NCI-H2081 treated with DMSO at 0.1 percent for 48 hours (cell line): ENCODE measurements at regions not wholly inside any gene's neighbourhood (a gene's known extent, or its start where the extent isn't known, plus 50 kb on each side); places are given as distances from the start of the nearest gene placed in this dataset.
"Not testable (repeated sequence)": the region's sequence is repeated elsewhere in the genome, so short reads cannot be mapped to it uniquely, and the experiment has no call there.

Source experiments
- DNase-seq: peaks from one replicate; lab custom pipeline; 2025; lab: John Stamatoyannopoulos, UW

GRCh38 chr13:26887594-26887993, 127.0 kb upstream of the GPR12 start:
- no peak for DNase-seq

DNA sequence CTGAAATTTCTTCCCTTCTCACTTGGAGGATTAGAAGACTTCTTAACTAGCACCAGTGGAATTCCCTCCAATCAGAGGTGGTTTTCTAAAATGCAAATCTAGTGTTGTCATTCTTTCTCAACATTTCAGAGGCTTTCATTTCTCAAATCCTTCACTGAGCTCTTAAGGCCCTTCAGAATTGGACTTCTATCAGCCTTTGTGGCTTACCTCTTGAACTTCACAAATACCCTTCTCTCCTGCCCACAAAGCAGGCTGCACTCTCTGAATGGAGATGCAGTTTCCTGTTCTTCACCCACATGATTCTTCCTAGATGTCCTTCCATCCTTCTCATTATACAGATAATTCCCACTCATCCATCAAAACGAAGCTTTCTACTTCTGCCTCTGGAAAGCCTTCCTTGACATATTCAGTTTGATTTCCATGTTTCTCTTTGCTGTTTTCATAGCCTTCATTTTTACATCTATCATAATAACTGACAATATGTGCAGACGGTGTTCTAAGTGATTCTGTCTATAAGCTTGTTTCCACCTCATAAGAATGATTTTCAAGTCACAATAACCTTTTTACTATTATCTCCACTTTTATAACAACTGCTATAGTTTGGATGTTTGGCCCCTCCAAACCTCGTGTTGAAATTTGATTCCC, 123.1 kb upstream of the GPR12 start:
- no peak for DNase-seq

DNA sequence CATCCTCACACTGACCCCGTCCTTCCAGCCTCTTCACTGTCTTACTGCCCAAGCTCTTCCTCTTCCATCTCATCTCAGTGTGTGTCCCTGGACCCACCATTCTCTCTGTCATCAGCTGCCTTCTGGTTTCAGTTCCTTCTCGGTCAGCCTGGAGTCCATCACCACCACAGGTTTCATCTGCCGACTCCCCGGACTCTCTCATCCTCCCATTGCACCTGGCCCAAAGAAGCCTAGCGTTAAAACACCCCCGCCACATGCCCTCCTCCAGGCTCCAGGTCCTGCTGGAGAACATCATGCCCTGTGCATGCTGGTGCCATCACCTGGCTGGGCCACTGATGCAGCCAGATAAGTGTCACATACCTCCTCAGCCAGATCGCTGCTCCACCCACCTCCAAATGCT, 122.1 kb upstream of the GPR12 start:
- DNase-seq = no peak

DNA sequence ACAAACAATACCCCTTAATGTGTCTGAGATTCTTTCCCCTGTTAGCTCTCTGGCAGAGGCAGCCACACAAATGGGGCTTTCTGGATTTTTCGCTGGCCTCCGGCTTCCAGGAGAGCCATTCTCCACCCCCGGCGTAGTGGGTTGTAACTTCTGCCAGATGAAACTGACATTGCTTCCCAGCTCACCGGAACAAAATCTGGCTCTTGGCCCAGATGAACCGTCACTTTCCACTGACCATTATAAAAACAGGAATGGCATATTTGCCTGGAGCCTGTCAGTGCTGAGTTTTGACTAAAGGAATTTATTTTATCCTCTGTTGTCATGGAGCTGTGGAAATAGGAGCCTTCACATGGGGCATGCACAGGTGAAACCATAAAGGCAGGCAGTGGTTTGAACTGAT, 120.6 kb upstream of the GPR12 start:
- DNase-seq = no peak

- DNase-seq = no peak
Measured at GRCh38 chr13:26880735-26881134, 120.1 kb upstream of the GPR12 start.

- DNase-seq = no peak
Measured at GRCh38 chr13:26878438-26878837, 117.9 kb upstream of the GPR12 start.

DNA sequence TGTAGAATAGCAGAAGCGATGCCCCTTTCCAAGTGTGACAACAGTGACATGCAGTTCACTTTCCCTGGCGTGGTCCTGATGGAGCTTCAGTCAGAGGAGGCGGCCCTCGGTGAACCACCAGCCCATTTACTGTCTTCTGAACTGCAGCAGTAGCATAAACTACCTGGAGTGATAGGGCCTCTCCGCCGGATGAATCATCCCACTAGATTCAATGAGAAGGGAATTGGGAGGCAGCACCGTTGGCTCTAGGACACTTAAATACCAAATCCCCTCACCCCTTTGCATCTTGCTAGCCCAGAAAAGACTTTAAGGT, 112.8 kb upstream of the GPR12 start:
- DNase-seq = no peak

- no peak for DNase-seq
Measured at GRCh38 chr13:26872525-26873385, 112.2 kb upstream of the GPR12 start.

GRCh38 chr13:26867451-26868091, 107.0 kb upstream of the GPR12 start:
- no peak for DNase-seq

GRCh38 chr13:26864576-26864975, 104.0 kb upstream of the GPR12 start:
- DNase-seq = no peak

DNA sequence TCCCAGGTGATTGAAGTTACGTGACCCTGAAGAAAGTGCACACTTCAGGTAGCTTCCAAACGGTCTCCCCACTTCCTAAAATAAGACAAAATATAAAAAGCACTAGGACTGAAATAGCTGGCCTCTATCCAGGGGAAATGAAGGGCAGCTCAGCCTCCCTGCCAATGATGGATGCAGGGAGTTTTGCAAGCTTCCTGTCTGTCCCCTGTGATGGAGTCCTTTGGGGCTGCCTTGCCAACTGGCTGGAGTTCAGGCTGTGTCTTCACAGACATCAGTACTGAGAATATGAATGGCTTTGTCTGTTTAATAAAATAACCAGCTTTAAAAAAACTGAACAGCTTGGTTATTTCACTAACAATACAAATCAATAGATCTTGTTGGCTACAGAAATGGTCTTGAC, 101.4 kb upstream of the GPR12 start:
- no peak for DNase-seq

- DNase-seq = no peak
Measured at GRCh38 chr13:26855921-26856320, 95.3 kb upstream of the GPR12 start.

GRCh38 chr13:26855071-26855470, 94.5 kb upstream of the GPR12 start:
- DNase-seq = no peak

DNA sequence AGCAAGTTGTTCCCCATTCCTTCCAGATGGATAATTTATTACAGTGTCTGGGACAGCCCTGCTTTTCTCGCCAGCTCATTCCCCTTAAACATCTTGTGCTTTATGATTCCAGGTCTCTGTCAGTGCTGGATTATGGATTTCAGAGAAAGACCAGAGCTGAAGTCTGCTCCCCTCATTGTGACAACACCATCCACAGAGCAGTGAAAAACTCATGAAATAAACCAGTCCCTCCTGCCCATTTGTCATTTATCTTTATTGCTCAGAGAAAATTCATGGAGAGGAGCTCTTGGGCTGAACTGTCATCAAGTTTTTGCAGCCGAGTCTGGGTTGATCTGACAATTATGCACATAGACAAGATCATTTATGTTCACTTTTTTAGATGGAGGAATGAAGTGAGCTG, 92.7 kb upstream of the GPR12 start:
- no peak for DNase-seq

DNA sequence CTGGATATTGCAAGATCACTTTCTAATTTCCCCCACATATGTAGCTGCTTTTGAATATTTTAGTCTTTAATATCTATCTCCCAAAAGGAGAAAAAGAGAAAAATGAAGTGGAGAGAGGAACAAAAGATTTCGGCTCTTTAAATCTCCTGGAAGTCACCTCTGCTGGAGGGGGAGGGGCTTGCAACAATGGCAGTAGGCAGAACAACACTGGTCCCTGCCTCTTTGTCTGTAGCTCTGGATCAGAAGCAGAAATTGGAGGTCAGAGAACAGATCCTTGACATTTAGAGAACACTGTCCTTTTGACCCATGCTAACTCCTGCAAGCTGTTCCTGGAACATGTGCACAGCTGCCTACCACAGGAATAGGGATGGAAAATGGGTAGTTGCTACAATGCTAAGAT, 86.7 kb upstream of the GPR12 start:
- no peak for DNase-seq

DNA sequence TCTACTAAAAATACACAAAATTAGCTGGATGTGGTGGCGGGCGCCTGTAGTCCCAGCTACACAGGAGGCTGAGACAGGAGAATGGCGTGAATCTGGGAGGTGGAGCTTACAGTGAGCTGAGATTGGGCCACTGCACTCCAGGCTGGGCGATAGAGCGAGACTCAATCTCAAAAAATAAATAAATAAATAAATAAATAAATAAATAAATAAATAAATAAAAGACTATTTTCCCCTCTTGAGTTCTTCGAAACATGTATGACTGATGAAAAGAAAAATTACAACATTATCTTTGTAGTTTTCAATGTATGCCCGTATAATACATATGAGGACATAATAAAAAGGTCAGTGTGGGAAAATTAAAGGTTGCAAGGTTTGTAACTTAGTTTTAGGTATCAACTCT, 84.5 kb upstream of the GPR12 start:
- DNase-seq = not testable (repeated sequence)

DNA sequence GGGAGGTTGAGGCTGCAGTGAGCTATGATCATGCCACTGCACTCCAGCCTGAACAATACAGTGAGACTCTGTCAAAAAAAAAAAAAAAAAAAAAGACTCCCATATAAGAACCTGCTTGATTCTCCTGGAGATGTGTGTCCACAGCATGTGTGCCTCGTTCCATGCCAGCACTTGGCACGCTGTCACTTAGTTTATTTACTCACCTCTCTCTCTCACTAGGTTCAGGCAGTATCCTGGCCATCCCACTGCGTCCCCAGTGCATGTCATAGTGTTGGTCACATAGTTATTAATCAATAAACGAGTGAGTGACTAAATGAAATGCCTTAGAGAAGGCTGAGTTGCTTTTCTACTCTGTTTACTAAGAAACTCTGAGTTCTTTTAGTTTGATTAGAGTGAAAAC, 79.1 kb upstream of the GPR12 start:
- DNase-seq = peak; percentile 4

GRCh38 chr13:26838821-26839220, 78.2 kb upstream of the GPR12 start:
- no peak for DNase-seq

DNA sequence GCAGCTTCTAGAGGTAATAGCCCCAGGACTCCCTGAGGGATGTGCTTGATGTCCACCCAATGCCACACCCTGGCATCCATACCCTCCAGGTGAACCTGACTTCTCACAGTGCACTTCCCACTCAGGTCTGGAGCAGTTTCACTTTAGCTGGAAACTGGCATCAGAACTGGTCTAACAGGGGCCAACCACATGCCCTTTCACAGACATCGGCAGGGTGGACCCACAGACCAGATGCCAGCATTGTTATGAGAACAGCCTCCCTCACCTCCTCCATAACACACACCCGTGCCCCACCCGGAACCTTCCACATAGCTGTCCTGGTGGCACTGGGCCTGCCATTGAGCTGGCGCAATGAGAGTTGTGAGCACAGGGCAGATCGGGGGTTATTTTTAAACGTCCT, 77.4 kb upstream of the GPR12 start:
- DNase-seq = no peak

DNA sequence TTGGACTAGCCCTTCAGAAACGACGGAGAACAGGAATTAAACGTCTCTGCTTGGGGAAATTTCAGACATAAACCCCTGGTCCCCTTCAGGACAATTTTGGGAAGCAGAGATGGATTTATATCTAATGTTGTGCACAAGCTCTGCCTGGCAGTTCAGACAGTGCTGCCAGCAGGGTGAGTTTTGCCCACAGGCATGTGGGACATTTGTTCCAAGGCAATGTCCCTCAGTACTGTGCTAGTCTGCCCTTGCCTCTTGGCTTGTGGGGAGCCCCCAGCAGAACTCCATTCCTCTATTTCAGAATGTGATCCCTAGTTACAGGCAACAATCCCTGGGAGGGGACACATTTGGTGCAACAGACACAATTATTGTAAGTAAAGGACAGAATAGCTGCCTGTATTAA, 76.5 kb upstream of the GPR12 start:
- no peak for DNase-seq

DNA sequence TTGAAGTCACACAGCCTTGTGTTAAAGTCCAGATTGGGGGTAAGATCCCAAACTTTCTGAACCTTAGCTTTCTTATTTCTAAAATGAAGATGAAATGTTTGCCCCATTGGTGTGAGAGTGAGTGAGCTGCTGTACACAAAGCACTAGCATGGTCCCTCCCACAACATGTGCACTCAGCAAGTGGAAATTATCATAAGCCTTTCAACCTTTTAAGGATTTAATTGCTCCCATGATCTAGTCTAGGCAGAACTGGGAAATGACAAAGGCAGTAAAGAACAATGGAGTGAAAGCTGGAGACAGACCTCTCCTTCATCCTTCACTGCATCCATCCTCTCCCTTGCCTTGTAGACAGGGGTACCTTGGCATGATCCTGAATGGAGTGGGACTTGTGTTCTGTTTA, 76.0 kb upstream of the GPR12 start:
- no peak for DNase-seq

DNA sequence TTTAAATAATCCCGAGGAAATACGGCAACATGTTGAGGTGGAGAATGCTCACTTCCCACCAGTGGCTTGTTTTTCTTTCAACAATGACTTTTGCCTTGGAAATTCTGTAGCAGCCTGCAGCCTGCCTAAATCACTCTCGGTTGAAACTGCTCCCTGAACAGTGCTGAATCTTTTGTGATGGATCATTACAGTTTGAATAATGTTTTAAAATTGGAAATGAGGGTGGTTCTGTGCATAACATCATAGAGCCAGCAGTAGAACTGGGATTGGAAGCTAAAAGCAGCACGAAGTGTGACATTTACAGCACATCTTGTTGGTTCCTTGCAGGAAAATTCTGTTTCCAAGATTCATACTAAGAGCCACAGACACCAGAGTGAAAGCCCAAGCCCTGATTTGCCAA, 74.1 kb upstream of the GPR12 start:
- DNase-seq = no peak

DNA sequence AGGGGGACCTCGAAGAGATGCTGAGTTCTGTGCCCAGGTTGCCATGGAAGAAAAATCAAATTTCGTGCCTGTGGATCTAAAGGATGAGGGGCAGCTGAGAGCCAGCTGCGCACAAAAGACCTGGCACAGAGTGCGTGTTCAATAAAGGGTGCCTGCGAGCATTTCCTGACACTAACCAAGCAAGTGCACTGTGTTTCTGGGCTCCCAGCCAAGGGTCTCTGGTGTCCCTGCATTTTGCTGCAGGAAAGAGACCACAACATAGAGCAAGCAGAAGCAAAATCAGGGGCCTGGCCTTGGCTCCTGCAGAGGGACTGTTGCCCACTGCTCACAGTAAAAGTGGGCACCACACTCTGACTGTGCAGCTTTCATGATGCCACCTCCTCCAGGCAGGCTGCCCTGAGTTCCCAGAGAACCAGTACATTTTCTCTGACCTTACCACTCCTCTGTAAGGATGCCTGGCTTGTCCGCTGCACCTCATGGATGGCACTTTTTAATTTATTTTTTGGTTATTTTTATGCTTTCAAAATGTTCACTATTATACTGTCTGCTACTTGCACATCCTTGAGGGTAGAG, 70.8 kb upstream of the GPR12 start:
- no peak for DNase-seq
